Vagina (tissue), 2 donors: ENCODE measurements at regions not wholly inside any gene's neighbourhood (a gene's known extent, or its start where the extent isn't known, plus 50 kb on each side); places are given as distances from the start of the nearest gene placed in this dataset.

Experiments used
- DNase-seq, 2 donors: peaks; one replicate each; pipeline ENCODE4 v3.0.0-alpha.2; 2017; ENCODE audit errors: extremely low spot score in 2 of 2
- H3K27ac ChIP-seq: fragments of 200-600 bp; sonication (generic); one replicate; pipeline ENCODE4 v1.5.1; 2019
- H3K27me3 ChIP-seq: fragments of 200-600 bp; sonication (generic); one replicate; pipeline ENCODE4 v1.5.1; 2019
- H3K36me3 ChIP-seq, 2 donors: fragments of 200-600 bp; sonication (generic); one replicate each; pipeline ENCODE4 v1.5.1; 2017 to 2019
- H3K4me1 ChIP-seq: fragments of 200-600 bp; sonication (generic); one replicate; pipeline ENCODE4 v1.5.1; 2019
- H3K4me3 ChIP-seq, 2 donors: fragments of 200-600 bp; sonication (generic); 1 replicate in 1 of 2; 2 replicates in 1 of 2; pipeline ENCODE4 v1.5.1; 2016 to 2019
- H3K9me3 ChIP-seq: fragments of 200-600 bp; sonication (generic); one replicate; pipeline ENCODE4 v1.5.1; 2019
- POLR2A ChIP-seq, 2 donors: fragments of 450-650 bp; IDR thresholded peaks; one replicate each; pipeline ENCODE4 v1.6.1; 2017; ENCODE audit warnings: antibody characterized with exemption in 2 of 2, mild to moderate bottlenecking in 2 of 2, moderate library complexity in 2 of 2
- POLR2AphosphoS5 ChIP-seq, 2 donors: sonication (generic); formaldehyde crosslinking; IDR thresholded peaks; one replicate each; pipeline ENCODE4 v1.9.0; 2017; ENCODE audit warnings: antibody characterized with exemption in 2 of 2, mild to moderate bottlenecking in 2 of 2, low read depth in 1 of 2; ENCODE audit not compliant: insufficient read depth in 1 of 2
- intact Hi-C: fragments of 100-400 bp; cut with DNase I; formaldehyde crosslinking; loops from one replicate; pipeline ENCODE4 v1.15.1; 2023
- TF ChIP-seq, protein P1 (sequence below), 3 experiments: fragments of 450-650 bp in 2 of 3; fragments of 200-600 bp in 1 of 3; sonication (generic) in 1 of 3; IDR thresholded peaks; one replicate each; pipeline ENCODE4 v1.5.1; 2017 to 2019; ENCODE audit warnings: antibody characterized with exemption in 3 of 3, mild to moderate bottlenecking in 2 of 3, moderate library complexity in 2 of 3

DNA sequence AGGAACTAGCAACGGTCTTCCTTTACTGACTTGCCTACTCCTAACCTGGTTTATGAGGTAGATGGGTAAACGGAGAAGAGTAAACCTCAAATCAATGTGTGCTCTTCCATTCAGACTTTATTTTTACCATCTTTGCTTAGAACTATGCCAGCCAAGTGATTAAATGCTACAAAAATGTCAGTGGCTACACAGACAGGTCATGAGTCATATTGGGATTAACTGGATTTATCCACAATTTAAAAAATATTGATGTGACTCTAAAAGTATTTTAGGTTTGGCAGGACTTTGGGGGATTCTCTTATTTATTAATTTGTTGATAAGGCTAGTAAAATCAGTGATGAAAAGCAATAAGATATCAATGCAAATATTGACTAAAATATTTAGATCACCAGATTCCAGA lies 275.0 kb downstream of the PLK2 start:
- Histone ChIP-seq H3K9me3 (no peaks in the 10 kb centered on the region), H3K27ac (no peak overlapping the region), H3K27me3 (no peaks in the 10 kb centered on the region), H3K4me1 (no peaks in the 10 kb centered on the region), H3K4me3 (no peak overlapping the region), H3K36me3 (no peaks in the 10 kb centered on the region)
- no peak for DNase-seq
- no peak for TF ChIP-seq POLR2AphosphoS5 (IDR thresholded peaks at IDR 0.05; ENCODE audit: insufficient read depth in 1 of 2, low read depth in 1 of 2)
- intact Hi-C loops: no loop called here

DNA sequence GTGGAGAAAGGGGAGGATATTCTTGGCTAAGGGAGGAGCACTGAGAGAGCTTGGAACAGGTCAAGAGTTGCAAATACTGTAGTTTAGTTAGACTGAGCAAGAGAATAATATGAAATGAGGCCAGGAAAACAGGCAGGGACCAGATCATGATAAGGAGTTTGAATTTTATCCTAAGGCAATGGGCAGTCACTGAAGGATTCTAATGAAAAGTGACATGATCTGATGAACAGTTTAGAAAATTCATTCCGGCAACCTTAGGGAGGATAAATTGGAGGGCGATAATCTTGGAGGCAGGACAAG lies 276.1 kb downstream of the PLK2 start:
- H3K36me3 ChIP-seq: no peaks in the 10 kb centered on the region
- H3K4me1 ChIP-seq: no peaks in the 10 kb centered on the region
- H3K27me3 ChIP-seq: no peaks in the 10 kb centered on the region
- intact Hi-C loops: no loop called here
- no peak for TF ChIP-seq POLR2A (IDR thresholded peaks at IDR 0.05)
- no peak for TF ChIP-seq POLR2AphosphoS5 (IDR thresholded peaks at IDR 0.05; ENCODE audit: insufficient read depth in 1 of 2, low read depth in 1 of 2)
- TF ChIP-seq, protein P1, sequence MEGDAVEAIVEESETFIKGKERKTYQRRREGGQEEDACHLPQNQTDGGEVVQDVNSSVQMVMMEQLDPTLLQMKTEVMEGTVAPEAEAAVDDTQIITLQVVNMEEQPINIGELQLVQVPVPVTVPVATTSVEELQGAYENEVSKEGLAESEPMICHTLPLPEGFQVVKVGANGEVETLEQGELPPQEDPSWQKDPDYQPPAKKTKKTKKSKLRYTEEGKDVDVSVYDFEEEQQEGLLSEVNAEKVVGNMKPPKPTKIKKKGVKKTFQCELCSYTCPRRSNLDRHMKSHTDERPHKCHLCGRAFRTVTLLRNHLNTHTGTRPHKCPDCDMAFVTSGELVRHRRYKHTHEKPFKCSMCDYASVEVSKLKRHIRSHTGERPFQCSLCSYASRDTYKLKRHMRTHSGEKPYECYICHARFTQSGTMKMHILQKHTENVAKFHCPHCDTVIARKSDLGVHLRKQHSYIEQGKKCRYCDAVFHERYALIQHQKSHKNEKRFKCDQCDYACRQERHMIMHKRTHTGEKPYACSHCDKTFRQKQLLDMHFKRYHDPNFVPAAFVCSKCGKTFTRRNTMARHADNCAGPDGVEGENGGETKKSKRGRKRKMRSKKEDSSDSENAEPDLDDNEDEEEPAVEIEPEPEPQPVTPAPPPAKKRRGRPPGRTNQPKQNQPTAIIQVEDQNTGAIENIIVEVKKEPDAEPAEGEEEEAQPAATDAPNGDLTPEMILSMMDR (IDR thresholded peaks at IDR 0.05): no peak
- H3K27ac ChIP-seq: no peak overlapping the region
- DNase-seq: no peak
- no peak overlapping the region for H3K4me3 ChIP-seq
- H3K9me3 ChIP-seq: no peaks in the 10 kb centered on the region

DNA sequence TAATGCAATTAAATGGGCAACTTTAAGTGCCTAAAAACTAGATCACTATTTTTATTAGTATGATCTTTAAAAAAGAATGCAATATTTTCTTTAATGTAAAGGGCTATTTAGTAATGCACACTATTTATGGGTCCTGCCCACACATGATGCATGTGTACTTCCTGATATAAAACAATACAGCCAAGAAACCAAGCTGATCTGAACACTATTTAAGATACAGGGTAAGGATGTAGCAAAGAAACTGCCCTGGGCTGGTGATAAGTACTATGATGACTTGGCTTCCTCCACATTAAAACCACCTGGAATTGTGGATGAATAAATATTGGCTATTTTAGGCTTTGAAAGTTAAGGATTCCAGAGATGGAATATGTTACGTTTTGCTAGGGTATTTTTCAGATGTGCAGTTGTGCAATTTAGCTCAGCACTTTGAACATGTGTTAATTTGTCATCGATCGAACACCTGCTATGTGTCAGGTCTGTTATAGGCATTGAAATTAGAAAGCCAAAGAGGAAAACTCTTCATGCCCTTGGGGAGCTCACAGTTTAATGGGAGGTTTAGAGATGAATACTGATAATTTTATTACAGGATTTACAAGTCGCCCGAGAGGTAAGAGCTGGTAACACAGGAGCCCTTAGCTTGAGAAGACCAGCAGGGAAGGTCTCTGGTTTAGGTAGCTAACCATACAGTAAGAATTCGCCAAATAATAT lies 276.7 kb downstream of the PLK2 start:
- H3K4me1 ChIP-seq: no peaks in the 10 kb centered on the region
- H3K4me3 ChIP-seq: no peak overlapping the region
- no peaks in the 10 kb centered on the region for H3K9me3 ChIP-seq
- TF ChIP-seq POLR2AphosphoS5 (IDR thresholded peaks at IDR 0.05; ENCODE audit: insufficient read depth in 1 of 2, low read depth in 1 of 2): no peak
- TF ChIP-seq, protein P1 (IDR thresholded peaks at IDR 0.05): no peak
- TF ChIP-seq POLR2A (IDR thresholded peaks at IDR 0.05): no peak
- intact Hi-C loops: no loop called here
- no peak for DNase-seq
- H3K27ac ChIP-seq: no peak overlapping the region
- H3K27me3 ChIP-seq: no peaks in the 10 kb centered on the region
- H3K36me3 ChIP-seq: no peaks in the 10 kb centered on the region

DNA sequence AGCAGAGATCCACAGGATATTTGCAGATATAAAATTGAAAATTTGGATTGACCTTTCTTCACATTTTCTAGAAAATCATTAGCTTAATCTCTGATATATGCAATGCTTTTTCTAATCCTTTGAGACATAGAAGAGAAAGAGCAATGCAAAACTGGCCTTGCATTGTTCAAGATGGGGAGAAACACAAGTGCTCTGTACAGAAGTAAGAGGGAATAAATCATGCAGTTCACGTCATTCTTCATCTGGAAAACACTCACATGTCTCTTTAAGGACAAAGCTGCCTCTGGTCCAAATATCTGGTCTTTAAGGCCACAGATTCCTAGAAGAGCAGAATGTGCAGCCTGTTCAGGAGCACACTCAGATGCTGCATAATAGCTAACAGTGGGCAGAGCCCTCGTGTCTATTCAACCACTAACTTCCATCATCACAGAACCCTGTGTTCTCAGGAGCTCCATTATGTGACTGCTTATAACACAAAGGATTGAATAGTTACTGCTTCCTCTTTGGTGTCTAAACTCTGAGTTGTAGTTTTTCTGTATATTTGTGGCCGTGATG lies 277.5 kb downstream of the PLK2 start:
- DNase-seq: no peak
- no peak overlapping the region for H3K4me3 ChIP-seq
- TF ChIP-seq POLR2AphosphoS5 (IDR thresholded peaks at IDR 0.05; ENCODE audit: insufficient read depth in 1 of 2, low read depth in 1 of 2): no peak
- TF ChIP-seq, protein P1 (IDR thresholded peaks at IDR 0.05): no peak
- TF ChIP-seq POLR2A (IDR thresholded peaks at IDR 0.05): no peak
- intact Hi-C loops: no loop called here
- no peaks in the 10 kb centered on the region for H3K9me3 ChIP-seq
- no peaks in the 10 kb centered on the region for H3K4me1 ChIP-seq
- H3K36me3 ChIP-seq: no peaks in the 10 kb centered on the region
- H3K27me3 ChIP-seq: no peaks in the 10 kb centered on the region
- no peak overlapping the region for H3K27ac ChIP-seq

- no peaks in the 10 kb centered on the region for H3K36me3 ChIP-seq
- H3K4me1 ChIP-seq: no peaks in the 10 kb centered on the region
- no peak for DNase-seq
- TF ChIP-seq POLR2AphosphoS5 (IDR thresholded peaks at IDR 0.05; ENCODE audit: insufficient read depth in 1 of 2, low read depth in 1 of 2) (no peak), POLR2A (IDR thresholded peaks at IDR 0.05) (no peak)
- TF ChIP-seq, protein P1 (IDR thresholded peaks at IDR 0.05): no peak
- H3K27me3 ChIP-seq: no peaks in the 10 kb centered on the region
- no peaks in the 10 kb centered on the region for H3K9me3 ChIP-seq
- H3K4me3 ChIP-seq: no peak overlapping the region
- no peak overlapping the region for H3K27ac ChIP-seq
- intact Hi-C loops: no loop called here
Measured at GRCh38 chr5:58181578-58182286, 278.2 kb downstream of the PLK2 start.
